Fibroblast of lung (primary cell): ENCODE measurements at regions not wholly inside any gene's neighbourhood (a gene's known extent, or its start where the extent isn't known, plus 50 kb on each side); places are given as distances from the start of the nearest gene placed in this dataset.
"Not testable (repeated sequence)": the region's sequence is repeated elsewhere in the genome, so short reads cannot be mapped to it uniquely, and the experiment has no call there.

Experiments
- CTCF ChIP-seq, 2 donors: IDR thresholded peaks in 1 of 2; conservative IDR thresholded peaks in 1 of 2; 1 replicate in 1 of 2; 2 replicates in 1 of 2; pipeline ENCODE4 v1.5.1; 2011 to 2012; ENCODE audit warnings: low read length in 2 of 2, control low read depth in 1 of 2, inconsistent platforms in 1 of 2, low read depth in 1 of 2, mild to moderate bottlenecking in 1 of 2
- EZH2 ChIP-seq: IDR thresholded peaks from 2 replicates; pipeline ENCODE4 v1.5.1; 2012; ENCODE audit warnings: low read length, control low read depth, mild to moderate bottlenecking; ENCODE audit errors: missing control alignments

GRCh38 chr2:91659189-91659916, 2967.9 kb downstream of the RPIA start:
- not testable (repeated sequence) for TF ChIP-seq CTCF (conservative IDR thresholded peaks at IDR 0.05 in 1 of 2, IDR thresholded peaks at IDR 0.05 in 1 of 2; ENCODE audit: low read depth in 1 of 2, low read length in 2 of 2); EZH2
